Lower leg skin (tissue), 3 donors: ENCODE measurements at regions not wholly inside any gene's neighbourhood (a gene's known extent, or its start where the extent isn't known, plus 50 kb on each side); places are given as distances from the start of the nearest gene placed in this dataset.

ENCODE experiments used
- CTCF ChIP-seq, 3 donors: fragments of 450-650 bp; IDR thresholded peaks; one replicate each; pipeline ENCODE4 v1.5.1; 2016; ENCODE audit warnings: antibody characterized with exemption in 3 of 3, mild to moderate bottlenecking in 3 of 3, moderate library complexity in 2 of 3
- POLR2A ChIP-seq, 2 donors: fragments of 450-650 bp; IDR thresholded peaks; one replicate each; pipeline ENCODE4 v1.6.1; 2016 to 2017; ENCODE audit warnings: antibody characterized with exemption in 2 of 2, mild to moderate bottlenecking in 1 of 2, moderate library complexity in 1 of 2

DNA sequence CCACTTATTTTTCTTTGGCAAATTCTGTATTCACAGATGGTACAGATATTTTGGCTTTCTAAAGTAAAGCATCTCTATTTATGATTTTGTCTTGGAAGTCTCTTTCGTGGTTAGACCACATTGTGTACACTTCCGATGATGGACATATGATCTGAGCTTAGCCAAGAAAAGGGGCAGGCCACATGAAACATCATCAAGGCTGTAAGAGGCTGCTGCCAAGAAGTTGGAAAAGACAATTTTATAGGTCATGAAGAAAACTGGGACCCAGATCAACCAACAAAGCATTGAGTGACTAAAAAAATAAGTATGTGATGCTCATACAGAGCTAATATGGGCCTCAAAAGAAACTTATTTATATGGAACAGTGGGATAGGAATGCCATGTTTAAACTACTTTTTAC lies 266.4 kb downstream of the HAO1 start:
- TF ChIP-seq CTCF (IDR thresholded peaks at IDR 0.05): no peak
- TF ChIP-seq POLR2A (IDR thresholded peaks at IDR 0.05): no peak
